ENCODE measurements at regions not wholly inside any gene's neighbourhood (a gene's known extent, or its start where the extent isn't known, plus 50 kb on each side); places are given as distances from the start of the nearest gene placed in this dataset.

- H3K4me1 ChIP-seq (ENCODE audit: insufficient read depth, low read length): no peaks in the 10 kb centered on the region
Measured at GRCh38 chr4:186781032-186781917, 57.6 kb upstream of the FAT1 start.

GRCh38 chr4:186782302-186782701 lies 58.6 kb upstream of the FAT1 start:
- H3K4me1 ChIP-seq (ENCODE audit: insufficient read depth, low read length): no peaks in the 10 kb centered on the region
- CTCF ChIA-PET: no interaction called here
- no peak overlapping the region for H3K4me3 ChIP-seq (ENCODE audit: low read length)
- H3K27ac ChIP-seq (ENCODE audit: low read depth in 1 of 2, low read length in 2 of 2): no peak overlapping the region
- ATAC-seq (ENCODE audit: poor library complexity) (no peak), DNase-seq (no peak)
- H3K27ac Mint-ChIP-seq: no peak overlapping the region
- no peaks in the 10 kb centered on the region for H3K36me3 ChIP-seq (ENCODE audit: insufficient read depth, low read length)
- H3K4me3 Mint-ChIP-seq: no peak overlapping the region
- POLR2A ChIA-PET: no interaction called here
- intact Hi-C loops (cut with DNase I, micrococcal nuclease): no loop called here
- H3K36me3 Mint-ChIP-seq (ENCODE audit: low read depth): no peaks in the 10 kb centered on the region
- no peaks in the 10 kb centered on the region for H3K27me3 ChIP-seq (ENCODE audit: control insufficient read depth in 1 of 2, insufficient read depth in 2 of 2, low read length in 2 of 2)
- TF ChIP-seq CTCF (IDR thresholded peaks at IDR 0.05): no peak
- peaks cover 0 to 12% of the 10 kb centered on the region in 2 experiments for H3K9me3 ChIP-seq (ENCODE audit: control insufficient read depth in 1 of 2, insufficient read depth in 1 of 2, low read length in 2 of 2)
- no peaks in the 10 kb centered on the region for H3K9me3 Mint-ChIP-seq
- H3K4me1 Mint-ChIP-seq (ENCODE audit: low read depth): no peaks in the 10 kb centered on the region
- no peaks in the 10 kb centered on the region for H3K27me3 Mint-ChIP-seq

More at GRCh38 chr4:186781032-186781917, 57.6 kb upstream of the FAT1 start:
- Histone ChIP-seq H3K4me3 (ENCODE audit: low read length) (no peak overlapping the region), H3K27me3 (ENCODE audit: control insufficient read depth in 1 of 2, insufficient read depth in 2 of 2, low read length in 2 of 2) (no peaks in the 10 kb centered on the region), H3K9me3 (ENCODE audit: control insufficient read depth in 1 of 2, insufficient read depth in 1 of 2, low read length in 2 of 2) (peaks cover 0 to 12% of the 10 kb centered on the region in 2 experiments), H3K36me3 (ENCODE audit: insufficient read depth, low read length) (no peaks in the 10 kb centered on the region), H3K27ac (ENCODE audit: low read depth in 1 of 2, low read length in 2 of 2) (no peak overlapping the region)
- TF ChIP-seq CTCF (IDR thresholded peaks at IDR 0.05): no peak
- POLR2A ChIA-PET: no interaction called here
- Mint-ChIP-seq H3K27me3 (no peaks in the 10 kb centered on the region), H3K9me3 (no peaks in the 10 kb centered on the region), H3K4me1 (ENCODE audit: low read depth) (no peaks in the 10 kb centered on the region), H3K36me3 (ENCODE audit: low read depth) (no peaks in the 10 kb centered on the region), H3K4me3 (no peak overlapping the region), H3K27ac (no peak overlapping the region)
- DNase-seq (no peak), ATAC-seq (ENCODE audit: poor library complexity) (no peak)
- CTCF ChIA-PET: no interaction called here
- intact Hi-C loops (cut with DNase I, micrococcal nuclease): no loop called here

GRCh38 chr4:186787536-186787935 lies 63.9 kb upstream of the FAT1 start:
- intact Hi-C loops (cut with DNase I, micrococcal nuclease): no loop called here
- peaks cover 0 to 13% of the 10 kb centered on the region in 2 experiments for H3K9me3 ChIP-seq (ENCODE audit: control insufficient read depth in 1 of 2, insufficient read depth in 1 of 2, low read length in 2 of 2)
- Mint-ChIP-seq H3K4me1 (ENCODE audit: low read depth) (no peaks in the 10 kb centered on the region), H3K4me3 (no peak overlapping the region), H3K9me3 (no peaks in the 10 kb centered on the region), H3K27ac (no peak overlapping the region), H3K36me3 (ENCODE audit: low read depth) (no peaks in the 10 kb centered on the region), H3K27me3 (no peaks in the 10 kb centered on the region)
- H3K27me3 ChIP-seq (ENCODE audit: control insufficient read depth in 1 of 2, insufficient read depth in 2 of 2, low read length in 2 of 2): no peaks in the 10 kb centered on the region
- ChIA-PET CTCF (no interaction called here), POLR2A (no interaction called here)
- ATAC-seq (ENCODE audit: poor library complexity) (no peak), DNase-seq (no peak)
- no peak for TF ChIP-seq CTCF (IDR thresholded peaks at IDR 0.05)
- H3K36me3 ChIP-seq (ENCODE audit: insufficient read depth, low read length): no peaks in the 10 kb centered on the region
- no peak overlapping the region for H3K27ac ChIP-seq (ENCODE audit: low read depth in 1 of 2, low read length in 2 of 2)
- no peaks in the 10 kb centered on the region for H3K4me1 ChIP-seq (ENCODE audit: insufficient read depth, low read length)
- no peak overlapping the region for H3K4me3 ChIP-seq (ENCODE audit: low read length)
